Thyroid gland (tissue), 4 donors: ENCODE measurements at regions not wholly inside any gene's neighbourhood (a gene's known extent, or its start where the extent isn't known, plus 50 kb on each side); places are given as distances from the start of the nearest gene placed in this dataset.

Source experiments
- POLR2A ChIP-seq, 2 donors: fragments of 450-650 bp; IDR thresholded peaks; one replicate each; pipeline ENCODE4 v1.6.1; 2017; ENCODE audit warnings: antibody characterized with exemption in 2 of 2, mild to moderate bottlenecking in 2 of 2, moderate library complexity in 1 of 2
- TF ChIP-seq, protein P1 (sequence below), 6 experiments: fragments of 200-600 bp in 3 of 6; fragments of 450-650 bp in 3 of 6; sonication (generic) in 3 of 6; IDR thresholded peaks; one replicate each; pipeline ENCODE4 v1.5.1; 2016 to 2019; ENCODE audit warnings: antibody characterized with exemption in 6 of 6, mild to moderate bottlenecking in 2 of 6, inconsistent platforms in 1 of 6, moderate library complexity in 1 of 6

DNA sequence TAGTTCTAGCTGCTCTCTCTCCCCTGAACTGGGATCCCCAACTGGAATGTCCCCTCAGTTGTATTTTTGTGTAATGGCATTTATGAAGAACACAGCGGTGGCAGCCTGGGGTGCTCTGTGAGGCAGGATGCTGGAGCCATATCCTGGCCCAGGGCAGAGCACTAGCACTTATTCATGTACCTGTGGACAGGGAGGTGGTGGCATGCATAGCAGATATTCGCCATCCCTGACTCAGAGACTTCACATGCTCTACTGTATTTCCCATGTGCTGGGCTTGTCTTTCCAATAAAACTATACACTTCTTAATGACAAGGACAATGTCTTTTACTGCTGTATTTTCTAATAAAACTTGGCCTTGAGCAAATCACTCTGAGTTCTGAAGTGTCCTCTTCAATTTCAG, 125.3 kb downstream of the ADAMTS15 start:
- TF ChIP-seq, protein P1, sequence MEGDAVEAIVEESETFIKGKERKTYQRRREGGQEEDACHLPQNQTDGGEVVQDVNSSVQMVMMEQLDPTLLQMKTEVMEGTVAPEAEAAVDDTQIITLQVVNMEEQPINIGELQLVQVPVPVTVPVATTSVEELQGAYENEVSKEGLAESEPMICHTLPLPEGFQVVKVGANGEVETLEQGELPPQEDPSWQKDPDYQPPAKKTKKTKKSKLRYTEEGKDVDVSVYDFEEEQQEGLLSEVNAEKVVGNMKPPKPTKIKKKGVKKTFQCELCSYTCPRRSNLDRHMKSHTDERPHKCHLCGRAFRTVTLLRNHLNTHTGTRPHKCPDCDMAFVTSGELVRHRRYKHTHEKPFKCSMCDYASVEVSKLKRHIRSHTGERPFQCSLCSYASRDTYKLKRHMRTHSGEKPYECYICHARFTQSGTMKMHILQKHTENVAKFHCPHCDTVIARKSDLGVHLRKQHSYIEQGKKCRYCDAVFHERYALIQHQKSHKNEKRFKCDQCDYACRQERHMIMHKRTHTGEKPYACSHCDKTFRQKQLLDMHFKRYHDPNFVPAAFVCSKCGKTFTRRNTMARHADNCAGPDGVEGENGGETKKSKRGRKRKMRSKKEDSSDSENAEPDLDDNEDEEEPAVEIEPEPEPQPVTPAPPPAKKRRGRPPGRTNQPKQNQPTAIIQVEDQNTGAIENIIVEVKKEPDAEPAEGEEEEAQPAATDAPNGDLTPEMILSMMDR (IDR thresholded peaks at IDR 0.05), result no peak
- TF ChIP-seq POLR2A (IDR thresholded peaks at IDR 0.05), result no peak
